ENCODE measurements at regions not wholly inside any gene's neighbourhood (a gene's known extent, or its start where the extent isn't known, plus 50 kb on each side); places are given as distances from the start of the nearest gene placed in this dataset.

GRCh38 chr13:50195045-50195444 lies 179.8 kb downstream of the KCNRG start:
- WGBS (ENCODE audit: insufficient coverage, insufficient read length) = no CpG with 5 or more reads among the region's 4 CpGs
- Histone ChIP-seq H3K9me3 (ENCODE audit: control insufficient read depth, insufficient read depth, low read length) (no peaks in the 10 kb centered on the region), H3K27me3 (ENCODE audit: control insufficient read depth, insufficient read depth, low read length) (no peaks in the 10 kb centered on the region), H3K4me3 (ENCODE audit: low read length) (no peak overlapping the region), H3K4me1 (ENCODE audit: control insufficient read depth, insufficient read depth, low read length) (no peaks in the 10 kb centered on the region), H3K27ac (ENCODE audit: low read length) (no peak overlapping the region), H3K36me3 (ENCODE audit: control insufficient read depth, insufficient read depth, low read length) (no peaks in the 10 kb centered on the region; the same call in 1 of the 2 replicates)
- no peak for DNase-seq (ENCODE audit: low read depth, low spot score)

- Histone ChIP-seq H3K27me3 (ENCODE audit: control insufficient read depth, insufficient read depth, low read length) (no peaks in the 10 kb centered on the region), H3K4me3 (ENCODE audit: low read length) (no peak overlapping the region), H3K36me3 (ENCODE audit: control insufficient read depth, insufficient read depth, low read length) (no peaks in the 10 kb centered on the region; the same call in 1 of the 2 replicates), H3K27ac (ENCODE audit: low read length) (no peak overlapping the region), H3K4me1 (ENCODE audit: control insufficient read depth, insufficient read depth, low read length) (no peaks in the 10 kb centered on the region), H3K9me3 (ENCODE audit: control insufficient read depth, insufficient read depth, low read length) (no peaks in the 10 kb centered on the region)
- WGBS (ENCODE audit: insufficient coverage, insufficient read length) = no CpG with 5 or more reads among the region's 3 CpGs
- DNase-seq (ENCODE audit: low read depth, low spot score) = no peak
Observed at GRCh38 chr13:50196118-50196517, 180.9 kb downstream of the KCNRG start.

- H3K4me1 ChIP-seq (ENCODE audit: control insufficient read depth, insufficient read depth, low read length) = no peaks in the 10 kb centered on the region
- no CpG with 5 or more reads among the region's 2 CpGs for WGBS (ENCODE audit: insufficient coverage, insufficient read length)
- H3K36me3 ChIP-seq (ENCODE audit: control insufficient read depth, insufficient read depth, low read length) = no peaks in the 10 kb centered on the region; the same call in 1 of the 2 replicates
- H3K27me3 ChIP-seq (ENCODE audit: control insufficient read depth, insufficient read depth, low read length) = no peaks in the 10 kb centered on the region
- H3K4me3 ChIP-seq (ENCODE audit: low read length) = no peak overlapping the region
- no peak overlapping the region for H3K27ac ChIP-seq (ENCODE audit: low read length)
- no peak for DNase-seq (ENCODE audit: low read depth, low spot score)
- H3K9me3 ChIP-seq (ENCODE audit: control insufficient read depth, insufficient read depth, low read length) = no peaks in the 10 kb centered on the region
Observed at GRCh38 chr13:50197705-50198104, 182.5 kb downstream of the KCNRG start.

GRCh38 chr13:50198508-50198907 lies 183.3 kb downstream of the KCNRG start:
- Histone ChIP-seq H3K9me3 (ENCODE audit: control insufficient read depth, insufficient read depth, low read length) (no peaks in the 10 kb centered on the region), H3K27ac (ENCODE audit: low read length) (no peak overlapping the region), H3K4me3 (ENCODE audit: low read length) (no peak overlapping the region), H3K27me3 (ENCODE audit: control insufficient read depth, insufficient read depth, low read length) (no peaks in the 10 kb centered on the region), H3K4me1 (ENCODE audit: control insufficient read depth, insufficient read depth, low read length) (no peaks in the 10 kb centered on the region), H3K36me3 (ENCODE audit: control insufficient read depth, insufficient read depth, low read length) (no peaks in the 10 kb centered on the region; the same call in 1 of the 2 replicates)
- no peak for DNase-seq (ENCODE audit: low read depth, low spot score)
- WGBS (ENCODE audit: insufficient coverage, insufficient read length) = no CpG with 5 or more reads among the region's 2 CpGs

- DNase-seq (ENCODE audit: low read depth, low spot score) = no peak
- Histone ChIP-seq H3K27ac (ENCODE audit: low read length) (no peak overlapping the region), H3K27me3 (ENCODE audit: control insufficient read depth, insufficient read depth, low read length) (no peaks in the 10 kb centered on the region), H3K36me3 (ENCODE audit: control insufficient read depth, insufficient read depth, low read length) (no peaks in the 10 kb centered on the region; the same call in 1 of the 2 replicates), H3K4me1 (ENCODE audit: control insufficient read depth, insufficient read depth, low read length) (no peaks in the 10 kb centered on the region), H3K4me3 (ENCODE audit: low read length) (no peak overlapping the region), H3K9me3 (ENCODE audit: control insufficient read depth, insufficient read depth, low read length) (no peaks in the 10 kb centered on the region)
- whole genome bisulfite sequencing (ENCODE audit: insufficient coverage, insufficient read length) = no CpG with 5 or more reads among the region's 3 CpGs
Observed at GRCh38 chr13:50200569-50200968, 185.3 kb downstream of the KCNRG start.

- WGBS (ENCODE audit: insufficient coverage, insufficient read length) = no CpG with 5 or more reads among the region's 3 CpGs
- Histone ChIP-seq H3K27ac (ENCODE audit: low read length) (no peak overlapping the region), H3K4me3 (ENCODE audit: low read length) (no peak overlapping the region), H3K4me1 (ENCODE audit: control insufficient read depth, insufficient read depth, low read length) (no peaks in the 10 kb centered on the region), H3K27me3 (ENCODE audit: control insufficient read depth, insufficient read depth, low read length) (no peaks in the 10 kb centered on the region), H3K36me3 (ENCODE audit: control insufficient read depth, insufficient read depth, low read length) (no peaks in the 10 kb centered on the region; the same call in 1 of the 2 replicates), H3K9me3 (ENCODE audit: control insufficient read depth, insufficient read depth, low read length) (no peaks in the 10 kb centered on the region)
- DNase-seq (ENCODE audit: low read depth, low spot score) = no peak
Observed at GRCh38 chr13:50200988-50201387, 185.7 kb downstream of the KCNRG start.

- no peak overlapping the region for H3K27ac ChIP-seq (ENCODE audit: low read length)
- H3K9me3 ChIP-seq (ENCODE audit: control insufficient read depth, insufficient read depth, low read length) = no peaks in the 10 kb centered on the region
- no CpG with 5 or more reads among the region's 4 CpGs for WGBS (ENCODE audit: insufficient coverage, insufficient read length)
- H3K4me1 ChIP-seq (ENCODE audit: control insufficient read depth, insufficient read depth, low read length) = no peaks in the 10 kb centered on the region
- H3K4me3 ChIP-seq (ENCODE audit: low read length) = no peak overlapping the region
- no peaks in the 10 kb centered on the region; the same call in 1 of the 2 replicates for H3K36me3 ChIP-seq (ENCODE audit: control insufficient read depth, insufficient read depth, low read length)
- H3K27me3 ChIP-seq (ENCODE audit: control insufficient read depth, insufficient read depth, low read length) = no peaks in the 10 kb centered on the region
- DNase-seq (ENCODE audit: low read depth, low spot score) = no peak
Observed at GRCh38 chr13:50202485-50202884, 187.2 kb downstream of the KCNRG start.

GRCh38 chr13:50203256-50203941 lies 188.2 kb downstream of the KCNRG start:
- no peaks in the 10 kb centered on the region for H3K27me3 ChIP-seq (ENCODE audit: control insufficient read depth, insufficient read depth, low read length)
- no CpG with 5 or more reads among the region's 1 CpG for WGBS (ENCODE audit: insufficient coverage, insufficient read length)
- no peaks in the 10 kb centered on the region; the same call in 1 of the 2 replicates for H3K36me3 ChIP-seq (ENCODE audit: control insufficient read depth, insufficient read depth, low read length)
- no peak for DNase-seq (ENCODE audit: low read depth, low spot score)
- H3K27ac ChIP-seq (ENCODE audit: low read length) = no peak overlapping the region
- no peak overlapping the region for H3K4me3 ChIP-seq (ENCODE audit: low read length)
- H3K9me3 ChIP-seq (ENCODE audit: control insufficient read depth, insufficient read depth, low read length) = no peaks in the 10 kb centered on the region
- H3K4me1 ChIP-seq (ENCODE audit: control insufficient read depth, insufficient read depth, low read length) = no peaks in the 10 kb centered on the region; the same call in 1 of the 2 replicates

GRCh38 chr13:50205581-50205980 lies 190.3 kb downstream of the KCNRG start:
- Histone ChIP-seq H3K4me1 (ENCODE audit: control insufficient read depth, insufficient read depth, low read length) (peaks cover 2% of the 10 kb centered on the region; the same call in 1 of the 2 replicates), H3K36me3 (ENCODE audit: control insufficient read depth, insufficient read depth, low read length) (no peaks in the 10 kb centered on the region), H3K4me3 (ENCODE audit: low read length) (no peak overlapping the region), H3K27me3 (ENCODE audit: control insufficient read depth, insufficient read depth, low read length) (no peaks in the 10 kb centered on the region), H3K27ac (ENCODE audit: low read length) (no peak overlapping the region), H3K9me3 (ENCODE audit: control insufficient read depth, insufficient read depth, low read length) (no peaks in the 10 kb centered on the region)
- no CpG with 5 or more reads among the region's 2 CpGs for WGBS (ENCODE audit: insufficient coverage, insufficient read length)
- DNase-seq (ENCODE audit: low read depth, low spot score) = no peak

GRCh38 chr13:50208826-50209335 lies 193.6 kb downstream of the KCNRG start:
- no peak overlapping the region for H3K27ac ChIP-seq (ENCODE audit: low read length)
- DNase-seq (ENCODE audit: low read depth, low spot score) = no peak
- no CpG with 5 or more reads among the region's 9 CpGs for WGBS (ENCODE audit: insufficient coverage, insufficient read length)
- no peaks in the 10 kb centered on the region for H3K36me3 ChIP-seq (ENCODE audit: control insufficient read depth, insufficient read depth, low read length)
- H3K9me3 ChIP-seq (ENCODE audit: control insufficient read depth, insufficient read depth, low read length) = peaks cover 2% of the 10 kb centered on the region; the same call in 1 of the 2 replicates
- H3K4me1 ChIP-seq (ENCODE audit: control insufficient read depth, insufficient read depth, low read length) = peaks cover 2% of the 10 kb centered on the region; the same call in 1 of the 2 replicates
- no peak overlapping the region for H3K4me3 ChIP-seq (ENCODE audit: low read length)
- H3K27me3 ChIP-seq (ENCODE audit: control insufficient read depth, insufficient read depth, low read length) = no peaks in the 10 kb centered on the region

Data from iPS DF 6.9 (cell line).